IMR-90 (cell line): ENCODE measurements at regions not wholly inside any gene's neighbourhood (a gene's known extent, or its start where the extent isn't known, plus 50 kb on each side); places are given as distances from the start of the nearest gene placed in this dataset.

ENCODE experiments used
- ATAC-seq: fragments of 200-7000 bp; cut with Tn5 transposase; 2 replicates; pipeline ENCODE4 v1.9.1; 2020; ENCODE audit warnings: low read depth, mild to moderate bottlenecking, moderate library complexity
- BruUV-seq: library from RNA; stranded (reverse); fragments of 400-500 nt; replicated peaks from 2 replicates; lab custom pipeline; 2021; lab: Mats Ljungman, UMichigan
- CTCF ChIA-PET: fragments of 300-600 bp; formaldehyde crosslinking; extraction: SDS; loops from one replicate; lab custom pipeline; 2021; ENCODE audit warnings: antibody characterized with exemption; lab: Yijun Ruan, JAX
- POLR2A ChIA-PET: fragments of 300-600 bp; sonication (Branson Sonifier 250); formaldehyde crosslinking; loops from one replicate; lab custom pipeline; 2022; ENCODE audit warnings: antibody characterized with exemption; ENCODE audit not compliant: unreplicated experiment; lab: Charles Lee
- DNase-seq: peaks from one replicate; pipeline ENCODE4 v3.0.0; 2013
- H2AFZ ChIP-seq: replicated peaks from 2 replicates; pipeline ENCODE3; 2013; ENCODE audit warnings: low read length, mild to moderate bottlenecking; ENCODE audit not compliant: poor library complexity
- H2AK5ac ChIP-seq: 2 replicates; pipeline ENCODE4 v1.6.1; 2013; ENCODE audit warnings: low read depth, low read length, inconsistent platforms
- H2AK9ac ChIP-seq: replicated peaks from 2 replicates; pipeline ENCODE3; 2013; ENCODE audit warnings: mild to moderate bottlenecking, low read depth, low read length, moderate library complexity; ENCODE audit not compliant: poor library complexity
- H2BK120ac ChIP-seq: 2 replicates; pipeline ENCODE4 v1.6.1; 2013; ENCODE audit warnings: low read depth, low read length, inconsistent platforms
- H2BK15ac ChIP-seq: 3 replicates; pipeline ENCODE4 v1.6.1; 2013; ENCODE audit warnings: low read depth, low read length, inconsistent platforms
- H2BK20ac ChIP-seq: 2 replicates; pipeline ENCODE4 v1.6.1; 2013; ENCODE audit warnings: low read depth, mild to moderate bottlenecking, inconsistent platforms, low read length, moderate library complexity
- H2BK5ac ChIP-seq: 2 replicates; pipeline ENCODE4 v1.6.1; 2013; ENCODE audit warnings: mild to moderate bottlenecking, low read depth, low read length, inconsistent platforms; ENCODE audit not compliant: poor library complexity, severe bottlenecking
- H3K14ac ChIP-seq: replicated peaks from 2 replicates; pipeline ENCODE4 v1.6.1; 2013; ENCODE audit warnings: low read depth, low read length, inconsistent platforms
- H3K18ac ChIP-seq: 2 replicates; pipeline ENCODE4 v1.6.1; 2013; ENCODE audit warnings: low read depth, low read length, control low read depth
- H3K23ac ChIP-seq: 2 replicates; pipeline ENCODE4 v1.6.1; 2013; ENCODE audit warnings: low read depth, low read length, inconsistent platforms
- H3K27ac ChIP-seq: 2 replicates; pipeline ENCODE4 v1.5.1; 2013; ENCODE audit warnings: mild to moderate bottlenecking, control low read depth, low read length; ENCODE audit not compliant: insufficient read depth
- H3K27me3 ChIP-seq: 2 replicates; pipeline ENCODE4 v1.6.1; 2013; ENCODE audit warnings: low read length; ENCODE audit not compliant: control insufficient read depth, insufficient read depth
- H3K36me3 ChIP-seq: 2 replicates; pipeline ENCODE4 v1.6.1; 2013; ENCODE audit warnings: low read length, mixed read lengths; ENCODE audit not compliant: control insufficient read depth, insufficient read depth
- H3K4ac ChIP-seq: 2 replicates; pipeline ENCODE4 v1.6.1; 2013; ENCODE audit warnings: low read depth, low read length, inconsistent platforms
- H3K4me1 ChIP-seq: 2 replicates; pipeline ENCODE4 v1.6.1; 2013; ENCODE audit warnings: low read length, mixed read lengths; ENCODE audit not compliant: control insufficient read depth, insufficient read depth
- H3K4me2 ChIP-seq: 2 replicates; pipeline ENCODE4 v1.6.1; 2013; ENCODE audit warnings: low read depth, mild to moderate bottlenecking, control low read depth, low read length, moderate library complexity
- H3K4me3 ChIP-seq: 2 replicates; pipeline ENCODE4 v1.5.1; 2013; ENCODE audit warnings: low read depth, mild to moderate bottlenecking, control low read depth, low read length, moderate library complexity; ENCODE audit not compliant: insufficient read depth
- H3K56ac ChIP-seq: 2 replicates; pipeline ENCODE4 v1.6.1; 2013; ENCODE audit warnings: low read length, inconsistent platforms; ENCODE audit not compliant: insufficient read depth; ENCODE audit errors: extremely low read depth
- H3K79me1 ChIP-seq, 2 experiments: 2 replicates each; pipeline ENCODE4 v1.6.1; 2013; ENCODE audit warnings: low read length in 2 of 2, inconsistent platforms in 1 of 2, low read depth in 1 of 2
- H3K9ac ChIP-seq: 2 replicates; pipeline ENCODE4 v1.6.1; 2013; ENCODE audit warnings: low read depth, low read length, control low read depth
- H3K9me1 ChIP-seq: 2 replicates; pipeline ENCODE4 v1.6.1; 2013; ENCODE audit warnings: low read length, inconsistent platforms; ENCODE audit not compliant: insufficient read depth
- H3K9me3 ChIP-seq: 2 replicates; pipeline ENCODE4 v1.6.1; 2013; ENCODE audit warnings: low read length; ENCODE audit not compliant: control insufficient read depth, insufficient read depth
- H4K20me1 ChIP-seq: 2 replicates; pipeline ENCODE4 v1.6.1; 2013; ENCODE audit warnings: low read length, inconsistent platforms; ENCODE audit not compliant: insufficient read depth
- H4K5ac ChIP-seq: 2 replicates; pipeline ENCODE4 v1.6.1; 2013; ENCODE audit warnings: mild to moderate bottlenecking, low read depth, low read length, control low read depth
- H4K8ac ChIP-seq, 2 experiments: 2 replicates each; pipeline ENCODE4 v1.6.1; 2013; ENCODE audit warnings: low read depth in 2 of 2, low read length in 2 of 2, control low read depth in 1 of 2, inconsistent platforms in 1 of 2
- H4K91ac ChIP-seq: 2 replicates; pipeline ENCODE4 v1.6.1; 2013; ENCODE audit warnings: low read depth, low read length, inconsistent platforms; ENCODE audit not compliant: insufficient read depth
- CEBPB ChIP-seq: IDR thresholded peaks from 2 replicates; pipeline ENCODE4 v1.6.1; 2012; ENCODE audit warnings: low read depth, low read length, improper control_type of control experiment
- WGBS, 2 experiments: methylation state at CpG; one replicate each; pipeline versions ENCODE4 v1.1.5 to v1.1.7; 2013; ENCODE audit warnings: missing lambda C conversion rate in 2 of 2; ENCODE audit not compliant: insufficient read length in 1 of 2; ENCODE audit errors: extremely low coverage in 2 of 2; 5-methylcytosine and 5-hydroxymethylcytosine counted together
- dilution Hi-C: fragments of 300-500 bp; cut with HindIII; formaldehyde crosslinking; loops from one replicate; pipeline ENCODE4 v1.14.3; 2018; ENCODE audit warnings: low sequenced_read_pairs; ENCODE audit not compliant: unreplicated experiment
- in situ Hi-C: fragments of 300-500 bp; cut with MboI; formaldehyde crosslinking; loops from 3 replicates; pipeline ENCODE4 v1.14.3; 2019; ENCODE audit warnings: low sequenced_read_pairs, inconsistent platforms, mixed read lengths
- intact Hi-C: fragments of 100-400 bp; cut with micrococcal nuclease; formaldehyde crosslinking; loops from 2 replicates; pipeline ENCODE4 v1.10.0; 2022
- TF ChIP-seq, protein P1 (sequence below): conservative IDR thresholded peaks from 2 replicates; pipeline ENCODE4 v1.5.1; 2012; ENCODE audit warnings: mild to moderate bottlenecking, low read depth, low read length, improper control_type of control experiment

DNA sequence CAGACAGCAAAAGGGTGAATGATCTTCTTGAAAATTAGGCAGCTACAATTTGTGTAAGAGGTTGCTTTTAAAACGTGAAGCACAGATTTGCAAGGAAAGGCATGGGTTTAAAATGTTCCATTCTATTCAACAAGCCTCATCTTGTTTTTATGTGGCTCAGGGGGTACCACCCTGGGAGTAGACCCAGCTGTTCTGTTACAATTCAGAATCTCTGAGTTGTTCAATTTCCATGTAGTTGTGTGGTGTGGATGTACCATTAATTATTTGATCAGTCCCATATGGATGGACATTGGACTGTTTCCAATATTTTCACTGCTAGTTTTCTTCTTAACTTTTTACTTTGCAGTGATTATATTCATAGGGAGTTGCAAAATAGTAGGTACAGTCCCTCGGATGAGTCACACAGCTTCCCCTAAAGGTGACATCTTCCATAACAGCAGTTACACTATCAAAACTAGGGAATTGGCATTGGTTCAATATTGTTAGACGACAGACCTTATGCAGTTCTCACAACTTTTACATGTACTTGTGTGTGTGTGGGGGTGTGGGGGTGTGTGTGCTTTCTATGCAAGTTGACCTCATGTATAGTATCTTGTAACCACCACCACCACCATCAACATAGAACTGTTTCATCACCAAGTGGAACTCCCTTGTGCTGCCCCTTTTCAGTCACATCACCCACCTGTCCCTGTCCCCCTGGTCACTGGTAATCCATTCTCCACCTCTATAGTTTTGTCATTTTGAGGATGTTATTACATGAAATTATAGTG lies 59.0 kb upstream of the CAPRIN2 start:
- BruUV-seq, result no TSS peak
- Histone ChIP-seq H3K36me3 (no peaks in the 10 kb centered on the region), H3K9me1 (no peaks in the 10 kb centered on the region), H3K4ac (no peak overlapping the region), H4K20me1 (no peaks in the 10 kb centered on the region), H3K9me3 (no peaks in the 10 kb centered on the region), H3K4me3 (no peak overlapping the region), H3K27me3 (peaks cover 5% of the 10 kb centered on the region; the same call in 1 of the 2 replicates), H3K56ac (no peak overlapping the region), H3K14ac (no peak overlapping the region), H3K23ac (no peak overlapping the region), H3K79me1 (no peaks in the 10 kb centered on the region), H2BK120ac (no peak overlapping the region), H3K18ac (no peak overlapping the region), H4K5ac (no peak overlapping the region), H2AK9ac (no peak overlapping the region), H2BK15ac (no peak overlapping the region), H2BK5ac (no peak overlapping the region), H2AK5ac (no peak overlapping the region), H2AFZ (no peak overlapping the region), H3K9ac (no peak overlapping the region), H3K4me2 (no peak overlapping the region), H4K8ac (no peak overlapping the region), H4K91ac (no peak overlapping the region), H2BK20ac (no peak overlapping the region), H3K4me1 (peaks cover 2% of the 10 kb centered on the region; the same call in 1 of the 2 replicates), H3K27ac (no peak overlapping the region)
- in situ Hi-C loops, result loop anchor here (25.0 kb wide), 2 partner anchors 501 to 1301 kb away; no protein-coding TSS in a partner anchor
- TF ChIP-seq CEBPB, result 0 out of 2 replicates have a peak, but pooled peaks have one; percentile 4
- TF ChIP-seq, protein P1, sequence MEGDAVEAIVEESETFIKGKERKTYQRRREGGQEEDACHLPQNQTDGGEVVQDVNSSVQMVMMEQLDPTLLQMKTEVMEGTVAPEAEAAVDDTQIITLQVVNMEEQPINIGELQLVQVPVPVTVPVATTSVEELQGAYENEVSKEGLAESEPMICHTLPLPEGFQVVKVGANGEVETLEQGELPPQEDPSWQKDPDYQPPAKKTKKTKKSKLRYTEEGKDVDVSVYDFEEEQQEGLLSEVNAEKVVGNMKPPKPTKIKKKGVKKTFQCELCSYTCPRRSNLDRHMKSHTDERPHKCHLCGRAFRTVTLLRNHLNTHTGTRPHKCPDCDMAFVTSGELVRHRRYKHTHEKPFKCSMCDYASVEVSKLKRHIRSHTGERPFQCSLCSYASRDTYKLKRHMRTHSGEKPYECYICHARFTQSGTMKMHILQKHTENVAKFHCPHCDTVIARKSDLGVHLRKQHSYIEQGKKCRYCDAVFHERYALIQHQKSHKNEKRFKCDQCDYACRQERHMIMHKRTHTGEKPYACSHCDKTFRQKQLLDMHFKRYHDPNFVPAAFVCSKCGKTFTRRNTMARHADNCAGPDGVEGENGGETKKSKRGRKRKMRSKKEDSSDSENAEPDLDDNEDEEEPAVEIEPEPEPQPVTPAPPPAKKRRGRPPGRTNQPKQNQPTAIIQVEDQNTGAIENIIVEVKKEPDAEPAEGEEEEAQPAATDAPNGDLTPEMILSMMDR, result no peak
- POLR2A ChIA-PET, result no interaction called here
- DNase-seq (peak; percentile 23), ATAC-seq (peak; percentile 21; the same call in 1 of the 2 replicates)
- CTCF ChIA-PET, result no interaction called here
- WGBS, 2 experiments, result no CpG with 5 or more reads among the region's 3 CpGs
- intact Hi-C loops, result no loop called here
- dilution Hi-C loops, result no loop called here
